ENCODE measurements at regions not wholly inside any gene's neighbourhood (a gene's known extent, or its start where the extent isn't known, plus 50 kb on each side); places are given as distances from the start of the nearest gene placed in this dataset.

GRCh38 chr2:145721681-145722080, 1201.8 kb upstream of the ZEB2 start:
- DNase-seq: no peak

- no peak for DNase-seq
Observed at GRCh38 chr2:145715601-145716000, 1195.7 kb upstream of the ZEB2 start.

GRCh38 chr2:145710303-145710702, 1190.4 kb upstream of the ZEB2 start:
- DNase-seq: no peak

DNA sequence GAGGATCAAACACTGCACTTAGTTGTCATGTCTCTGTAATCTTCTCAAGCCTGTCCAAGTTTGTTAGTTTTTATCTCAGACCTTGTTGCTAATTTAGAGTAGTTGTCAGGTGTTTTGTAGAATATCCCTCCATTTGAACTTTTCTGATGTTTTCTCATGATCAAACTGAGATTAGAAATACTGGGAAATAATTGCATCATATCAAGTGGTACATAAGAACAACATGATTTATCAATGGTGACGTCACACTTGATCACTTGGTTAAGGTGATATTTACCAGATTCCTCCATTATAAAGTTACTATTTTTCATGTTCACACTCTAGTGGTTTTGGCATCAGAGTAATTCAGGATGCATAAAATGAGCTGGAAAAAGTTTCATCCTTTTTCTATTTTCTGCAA, 1182.4 kb upstream of the ZEB2 start:
- no peak for DNase-seq

DNA sequence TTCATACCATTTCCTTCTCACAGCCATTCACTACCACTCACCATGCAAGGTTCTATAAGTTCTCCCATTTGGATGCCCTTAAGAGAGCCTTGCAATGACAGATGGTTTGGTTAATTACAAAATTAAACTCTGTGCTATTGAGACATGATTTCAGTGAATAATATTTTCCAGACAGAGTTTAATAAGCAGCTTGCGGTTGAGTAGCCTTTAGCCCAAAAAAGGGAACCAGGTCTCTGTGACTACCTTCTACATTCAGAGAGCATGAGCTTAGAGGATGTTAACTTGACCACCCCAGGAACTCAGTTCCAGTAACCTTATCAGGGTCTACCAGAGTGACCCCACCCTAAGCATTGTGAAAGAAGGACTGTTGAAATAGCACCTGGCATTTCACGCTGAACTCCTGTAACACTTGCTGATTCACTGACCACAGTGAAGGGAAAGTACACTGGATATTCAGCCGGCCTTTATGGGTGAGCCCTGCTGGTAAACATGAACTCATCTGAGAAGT, 1173.1 kb upstream of the ZEB2 start:
- DNase-seq: peak; percentile 96 to 98

GRCh38 chr2:145691659-145692058, 1171.7 kb upstream of the ZEB2 start:
- DNase-seq: no peak

DNA sequence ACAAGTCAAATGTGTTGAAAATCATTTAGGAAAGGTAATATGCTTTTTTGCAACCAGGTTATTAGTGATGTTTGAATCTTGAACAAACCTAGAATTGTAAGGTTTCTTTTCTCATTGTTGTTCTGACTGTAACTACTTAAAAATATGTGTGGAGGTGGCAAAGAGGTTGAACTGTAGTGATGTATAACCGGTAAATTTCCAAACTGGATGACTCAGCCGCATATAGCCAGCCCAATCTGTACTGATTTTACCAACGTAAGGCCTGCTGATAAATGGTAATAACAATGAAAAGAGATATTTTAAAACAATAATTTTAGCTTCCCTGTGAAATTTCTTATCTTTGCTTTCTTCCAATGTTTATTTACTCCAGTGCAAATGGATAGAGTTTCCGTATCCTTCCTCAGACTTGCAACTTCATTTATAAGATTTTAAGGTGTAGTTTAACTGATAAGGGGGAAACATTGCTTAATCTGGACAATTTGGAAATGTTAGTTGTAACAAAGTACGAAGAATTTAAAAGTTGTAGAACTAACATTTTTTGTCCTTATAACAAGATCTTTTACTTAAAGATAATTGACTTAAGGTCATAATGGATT, 1170.4 kb upstream of the ZEB2 start:
- DNase-seq: no peak

GRCh38 chr2:145689277-145689676, 1169.4 kb upstream of the ZEB2 start:
- DNase-seq: no peak

DNA sequence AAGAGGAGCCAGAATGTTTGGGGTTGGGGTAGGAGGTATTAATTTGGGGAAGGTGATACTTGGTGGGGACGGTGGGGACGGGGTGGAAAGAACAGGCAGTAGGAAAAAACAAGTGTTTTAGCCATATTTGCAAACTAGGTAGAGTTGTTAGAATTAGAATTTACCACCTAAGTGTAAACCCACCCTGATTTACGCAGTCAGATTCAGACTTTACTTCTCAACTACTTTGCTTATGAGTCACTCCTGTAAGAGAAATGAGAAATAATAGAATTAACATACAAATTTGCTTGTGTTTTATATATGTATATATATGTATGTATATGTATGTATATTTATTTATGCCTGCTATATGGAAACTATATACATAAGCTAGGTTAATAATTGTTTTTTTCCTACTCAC, 1168.2 kb upstream of the ZEB2 start:
- no peak for DNase-seq

DNA sequence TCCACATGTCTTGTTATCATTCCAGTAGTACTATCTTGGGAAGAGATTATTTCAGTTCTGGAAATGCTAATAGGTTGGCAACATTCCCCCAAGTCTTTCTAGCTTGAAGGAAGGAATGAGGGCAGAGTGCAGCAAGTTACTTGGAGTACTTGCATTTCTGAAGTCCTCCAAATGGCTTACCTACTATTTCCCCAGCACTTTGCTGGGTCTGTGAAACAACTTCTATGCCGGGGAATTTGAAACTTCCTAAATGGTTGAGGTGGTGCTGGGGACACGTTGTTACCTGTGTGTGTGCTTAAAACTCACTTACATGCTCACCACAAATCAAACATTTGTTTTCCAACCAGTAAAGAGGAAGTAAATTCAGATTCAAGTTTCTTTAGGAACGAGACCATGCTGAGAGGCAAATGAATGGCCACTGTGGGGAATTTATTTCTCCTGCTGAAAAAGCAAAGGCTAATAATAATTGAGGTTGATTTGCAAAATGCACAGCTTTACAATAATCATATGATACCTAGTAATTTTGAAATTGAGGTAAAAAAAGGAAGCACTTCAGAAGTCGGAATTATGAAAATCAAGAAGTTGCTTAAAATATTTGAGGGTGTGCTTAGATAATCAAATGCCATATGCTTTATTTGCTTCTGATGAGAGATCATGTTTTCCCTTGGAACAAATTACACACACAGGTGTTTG, 1167.7 kb upstream of the ZEB2 start:
- DNase-seq: no peak

DNA sequence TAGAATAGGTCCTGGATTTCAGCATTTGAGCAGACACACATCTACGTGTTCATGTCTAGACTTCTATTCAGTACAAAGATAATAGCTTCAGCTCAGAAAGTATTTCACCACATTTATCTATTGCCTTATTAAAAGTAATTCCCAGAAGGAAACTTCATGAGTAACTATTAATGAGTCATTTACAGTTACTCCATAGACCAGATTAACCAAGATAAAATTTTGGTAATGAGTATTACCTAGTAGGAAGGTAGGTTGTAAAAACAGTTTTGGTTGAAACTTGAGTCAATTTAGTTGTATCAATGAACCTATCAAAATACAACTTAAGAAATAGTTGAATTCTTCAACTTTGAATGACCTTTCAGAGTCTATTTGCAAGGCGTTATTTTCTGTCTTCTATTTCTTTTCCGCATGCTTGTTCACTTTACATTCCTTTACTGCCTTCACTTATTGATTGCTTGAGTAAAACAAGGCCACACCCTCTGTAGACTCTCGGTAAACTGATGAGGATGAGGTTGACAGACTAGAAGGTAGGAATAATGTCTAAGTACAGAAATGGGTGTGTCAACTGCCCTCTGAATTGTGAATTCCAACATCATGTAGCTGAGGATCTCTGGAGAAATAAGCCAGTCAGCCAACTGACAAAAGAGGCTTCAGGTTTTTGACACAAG, 1165.6 kb upstream of the ZEB2 start:
- no peak for DNase-seq

DNA sequence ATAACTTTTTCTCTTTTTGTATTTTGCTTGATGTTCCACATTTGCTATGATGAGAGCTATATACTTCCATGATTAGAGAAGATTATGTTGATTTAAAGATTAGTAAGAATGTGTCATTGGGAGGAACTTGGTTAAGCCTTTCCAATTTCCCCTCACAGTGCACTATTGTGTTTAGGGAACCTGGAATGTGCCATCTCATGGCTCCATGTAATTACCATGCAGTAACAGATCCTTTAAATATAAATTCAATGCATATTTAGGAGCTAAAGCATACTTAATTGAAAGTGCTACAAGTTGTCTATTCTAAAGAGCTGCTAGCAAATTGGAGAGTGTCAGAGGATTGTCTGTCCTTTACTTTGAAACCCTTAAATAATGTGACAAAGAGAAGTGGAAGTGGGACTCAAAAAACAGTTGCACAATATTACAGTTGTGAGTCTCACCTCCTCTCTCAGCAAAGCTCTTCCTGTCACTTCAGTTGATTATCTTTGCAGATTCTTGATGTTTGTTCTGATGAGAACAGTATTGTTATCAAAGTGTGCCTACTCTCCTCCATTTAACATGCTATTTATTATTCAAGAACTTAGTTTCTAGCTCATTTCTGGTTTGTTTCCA, 1162.7 kb upstream of the ZEB2 start:
- peak; percentile 57 for DNase-seq

DNA sequence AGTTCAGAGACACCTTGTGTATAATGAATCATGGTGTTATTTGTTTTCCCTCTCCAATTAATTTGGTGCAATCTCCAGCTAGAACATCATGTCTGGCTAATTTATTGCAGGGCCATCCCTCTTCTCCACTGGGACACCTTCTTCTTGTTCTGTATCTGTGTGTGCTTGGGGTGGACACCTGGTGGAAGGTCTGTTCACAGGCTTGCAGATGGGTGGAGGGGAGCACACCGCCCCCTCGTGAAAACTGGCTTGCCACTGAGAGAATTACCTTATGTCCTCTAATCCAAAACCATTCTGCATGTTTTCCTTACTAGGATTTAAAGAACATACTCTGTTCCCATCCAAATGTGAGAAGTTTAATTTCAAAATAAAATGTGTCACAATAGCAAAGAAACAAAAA, 1160.4 kb upstream of the ZEB2 start:
- DNase-seq: no peak

- no peak for DNase-seq
Observed at GRCh38 chr2:145677371-145677770, 1157.5 kb upstream of the ZEB2 start.

- no peak for DNase-seq
Observed at GRCh38 chr2:145674705-145675104, 1154.8 kb upstream of the ZEB2 start.

- DNase-seq: no peak
Observed at GRCh38 chr2:145669301-145669700, 1149.4 kb upstream of the ZEB2 start.

GRCh38 chr2:145666552-145666951, 1146.6 kb upstream of the ZEB2 start:
- no peak for DNase-seq

GRCh38 chr2:145657265-145657664, 1137.3 kb upstream of the ZEB2 start:
- no peak for DNase-seq

DNA sequence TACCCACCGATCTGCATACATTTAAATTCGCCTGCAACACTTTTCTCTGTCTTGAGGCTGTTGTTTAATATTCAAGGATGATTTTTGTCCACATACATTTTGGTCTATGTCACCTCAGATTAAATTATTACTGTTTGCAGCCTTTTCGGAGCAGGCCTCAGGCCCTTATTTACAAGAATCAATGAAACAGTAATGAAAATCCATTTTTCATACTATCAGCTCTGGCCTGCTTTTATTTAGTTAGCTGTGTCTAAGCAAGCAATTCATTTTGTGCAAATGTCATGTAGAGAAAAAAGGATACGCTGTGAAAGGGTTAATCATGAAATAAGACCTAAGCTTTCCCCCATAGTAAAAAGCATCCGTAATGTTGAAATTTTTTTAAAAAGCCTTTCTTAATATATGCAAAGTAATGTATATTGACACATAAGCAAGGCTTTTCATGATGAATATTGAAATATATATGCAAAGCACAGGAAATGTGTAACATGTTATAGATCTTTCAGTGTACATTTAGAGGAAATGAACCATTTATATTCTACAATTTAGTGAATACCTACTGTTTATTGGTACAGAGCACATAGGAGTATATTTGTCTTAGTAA, 1135.3 kb upstream of the ZEB2 start:
- DNase-seq: no peak

GRCh38 chr2:145654746-145655145, 1134.8 kb upstream of the ZEB2 start:
- no peak for DNase-seq

- DNase-seq: no peak
Observed at GRCh38 chr2:145654156-145654555, 1134.2 kb upstream of the ZEB2 start.

DNA sequence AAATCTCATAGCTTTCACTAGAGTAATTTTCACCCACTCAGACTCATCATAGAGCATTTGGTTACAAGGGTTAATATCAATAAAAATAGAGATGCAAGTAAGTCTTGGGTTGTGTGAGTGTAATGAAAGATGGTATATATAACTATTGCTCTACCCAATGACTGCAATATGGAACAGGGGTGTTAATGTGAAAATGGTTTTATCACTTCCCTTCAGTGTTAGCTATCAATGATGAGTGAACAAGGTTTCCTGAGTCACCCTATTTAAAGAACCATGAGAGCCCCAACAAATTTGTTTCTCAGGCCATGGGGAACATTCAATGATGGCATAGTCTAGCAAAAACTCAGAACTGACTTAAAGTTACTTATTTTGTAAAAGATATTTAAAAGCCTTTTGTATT, 1133.6 kb upstream of the ZEB2 start:
- DNase-seq: no peak
